Colonic mucosa (tissue), 4 donors: ENCODE measurements at regions not wholly inside any gene's neighbourhood (a gene's known extent, or its start where the extent isn't known, plus 50 kb on each side); places are given as distances from the start of the nearest gene placed in this dataset.

Source experiments
- DNase-seq: peaks from one replicate; pipeline ENCODE4 v3.0.0-alpha.2; 2020
- H3K27ac ChIP-seq: fragments of 200-600 bp; one replicate; pipeline ENCODE4 v1.8.0; 2021
- H3K27me3 ChIP-seq: fragments of 200-600 bp; one replicate; pipeline ENCODE4 v1.8.0; 2021
- H3K36me3 ChIP-seq: fragments of 200-600 bp; one replicate; pipeline ENCODE4 v1.8.0; 2021
- H3K4me1 ChIP-seq: fragments of 200-600 bp; one replicate; pipeline ENCODE4 v1.8.0; 2021; ENCODE audit warnings: mild to moderate bottlenecking
- H3K4me3 ChIP-seq: fragments of 200-600 bp; one replicate; pipeline ENCODE4 v1.8.0; 2021
- H3K9ac ChIP-seq, 2 donors: one replicate each; pipeline ENCODE4 v1.7.0; 2013; ENCODE audit warnings: control low read depth in 2 of 2, low read depth in 2 of 2, low read length in 2 of 2
- H3K9me3 ChIP-seq: fragments of 200-600 bp; one replicate; pipeline ENCODE4 v1.8.0; 2021
- CTCF ChIP-seq: fragments of 200-600 bp; IDR thresholded peaks from one replicate; pipeline ENCODE4 v1.8.0; 2022; ENCODE audit warnings: antibody characterized with exemption, mild to moderate bottlenecking
- intact Hi-C: fragments of 100-400 bp; cut with DNase I; formaldehyde crosslinking; loops from one replicate; pipeline ENCODE4 v1.14.1; 2022
- donor health status: healthy.
- donor health status: DM: no; HTN: no; CAD: no.
- donor health status: DM: no; HTN: no; CAD: no.

DNA sequence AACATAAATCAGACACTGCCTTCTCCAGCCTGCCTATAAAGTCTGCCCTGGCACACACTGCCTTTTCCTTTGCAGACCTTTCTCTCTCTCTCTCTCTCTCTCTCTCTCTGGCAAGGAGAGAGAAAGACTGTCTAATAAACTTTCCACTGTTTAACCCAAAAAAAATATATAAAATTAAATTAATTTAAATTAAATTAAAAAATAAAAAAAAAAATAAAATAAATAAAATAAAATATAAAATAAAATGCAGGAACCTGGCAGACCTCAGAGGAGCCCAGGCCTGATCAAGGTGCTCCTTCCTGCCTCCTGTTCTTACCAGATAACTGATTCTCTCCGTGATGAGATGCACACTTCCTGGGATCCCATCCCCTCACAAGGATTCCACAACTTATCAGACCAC lies 103.9 kb upstream of the VASH1 start:
- intact Hi-C loops = no loop called here

DNA sequence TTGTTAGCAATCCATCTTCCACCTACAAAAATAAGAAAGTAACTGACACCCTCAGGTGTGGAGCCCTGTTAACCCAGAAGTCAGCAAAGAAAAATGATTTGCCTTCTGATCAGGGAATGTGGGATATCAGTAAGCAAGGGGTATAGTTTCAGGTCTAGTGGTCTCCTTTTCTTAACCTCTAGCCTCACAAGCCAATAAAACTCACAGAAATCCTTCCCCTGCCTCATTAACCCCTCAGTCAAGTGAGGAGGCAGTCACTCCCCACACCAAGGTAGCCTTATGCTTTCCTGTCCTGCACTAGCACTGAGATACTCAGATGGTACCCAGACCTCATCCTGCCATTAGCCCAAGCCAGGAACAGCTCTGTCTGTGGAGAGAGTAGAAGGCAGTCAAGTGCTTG lies 103.4 kb upstream of the VASH1 start:
- Histone ChIP-seq H3K9ac (no peak overlapping the region), H3K27me3 (no peaks in the 10 kb centered on the region), H3K36me3 (no peaks in the 10 kb centered on the region), H3K27ac (no peak overlapping the region), H3K4me1 (no peaks in the 10 kb centered on the region), H3K9me3 (no peaks in the 10 kb centered on the region), H3K4me3 (no peak overlapping the region)
- no peak for TF ChIP-seq CTCF
- DNase-seq = no peak
- intact Hi-C loops = no loop called here

More for the DNA sequence above, 103.9 kb upstream of the VASH1 start:
- Histone ChIP-seq H3K27me3 (no peaks in the 10 kb centered on the region), H3K27ac (no peak overlapping the region), H3K4me1 (no peaks in the 10 kb centered on the region), H3K9me3 (no peaks in the 10 kb centered on the region), H3K4me3 (no peak overlapping the region), H3K36me3 (no peaks in the 10 kb centered on the region), H3K9ac (no peak overlapping the region)
- TF ChIP-seq CTCF = no peak
- DNase-seq = no peak

DNA sequence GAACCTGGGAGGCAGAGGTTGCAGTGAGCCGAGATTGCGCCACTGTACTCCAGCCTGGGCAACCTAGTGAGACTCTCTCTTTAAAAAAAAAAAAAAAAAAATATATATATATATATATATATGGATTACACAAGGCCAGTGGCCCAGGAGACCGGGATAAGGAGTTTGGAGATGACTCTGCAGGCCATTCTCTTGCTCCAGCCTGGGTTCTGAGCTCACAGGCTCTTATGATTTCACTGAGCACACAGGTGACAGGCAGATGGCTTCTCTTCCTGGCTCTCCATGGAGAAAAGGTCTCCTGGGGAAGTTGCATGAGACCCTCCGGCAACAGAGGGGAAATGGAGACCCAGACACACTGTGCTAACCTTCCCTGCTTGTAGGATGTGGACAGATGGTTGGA lies 98.7 kb upstream of the VASH1 start:
- H3K27me3 ChIP-seq = no peaks in the 10 kb centered on the region
- no peak for DNase-seq
- intact Hi-C loops = no loop called here
- H3K9me3 ChIP-seq = no peaks in the 10 kb centered on the region
- no peak overlapping the region for H3K9ac ChIP-seq
- no peaks in the 10 kb centered on the region for H3K36me3 ChIP-seq
- no peaks in the 10 kb centered on the region for H3K4me1 ChIP-seq
- TF ChIP-seq CTCF = no peak
- H3K4me3 ChIP-seq = no peak overlapping the region
- H3K27ac ChIP-seq = no peak overlapping the region

GRCh38 chr14:76664790-76665189 lies 96.5 kb upstream of the VASH1 start:
- Histone ChIP-seq H3K9ac (no peak overlapping the region), H3K27ac (no peak overlapping the region), H3K4me1 (no peaks in the 10 kb centered on the region), H3K36me3 (no peaks in the 10 kb centered on the region), H3K4me3 (no peak overlapping the region), H3K9me3 (no peaks in the 10 kb centered on the region), H3K27me3 (no peaks in the 10 kb centered on the region)
- no peak for DNase-seq
- intact Hi-C loops = no loop called here
- TF ChIP-seq CTCF = no peak

DNA sequence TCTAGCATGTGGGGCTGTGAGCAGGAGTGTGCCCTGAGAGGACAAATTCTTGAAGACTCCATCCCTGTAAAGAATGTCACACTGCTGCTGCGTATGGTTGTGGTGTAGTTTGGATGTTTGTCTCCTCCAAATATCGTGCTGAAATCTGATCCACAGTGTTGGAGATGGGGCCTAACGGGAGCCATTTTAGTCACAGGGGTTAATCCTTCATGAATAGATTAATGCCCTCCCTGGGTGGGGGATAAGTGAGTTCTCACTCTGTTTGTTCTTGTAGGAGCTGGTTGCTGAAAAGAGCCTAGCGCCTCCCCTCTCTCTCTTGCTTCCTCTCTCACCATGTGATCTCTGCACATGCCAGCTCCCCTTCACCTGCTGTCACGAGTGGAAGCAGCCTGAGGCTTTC lies 94.5 kb upstream of the VASH1 start:
- intact Hi-C loops = no loop called here
- H3K9ac ChIP-seq = no peak overlapping the region
- DNase-seq = no peak
- no peaks in the 10 kb centered on the region for H3K9me3 ChIP-seq
- H3K4me3 ChIP-seq = no peak overlapping the region
- no peaks in the 10 kb centered on the region for H3K36me3 ChIP-seq
- TF ChIP-seq CTCF = no peak
- H3K27ac ChIP-seq = no peak overlapping the region
- no peaks in the 10 kb centered on the region for H3K4me1 ChIP-seq
- H3K27me3 ChIP-seq = no peaks in the 10 kb centered on the region

DNA sequence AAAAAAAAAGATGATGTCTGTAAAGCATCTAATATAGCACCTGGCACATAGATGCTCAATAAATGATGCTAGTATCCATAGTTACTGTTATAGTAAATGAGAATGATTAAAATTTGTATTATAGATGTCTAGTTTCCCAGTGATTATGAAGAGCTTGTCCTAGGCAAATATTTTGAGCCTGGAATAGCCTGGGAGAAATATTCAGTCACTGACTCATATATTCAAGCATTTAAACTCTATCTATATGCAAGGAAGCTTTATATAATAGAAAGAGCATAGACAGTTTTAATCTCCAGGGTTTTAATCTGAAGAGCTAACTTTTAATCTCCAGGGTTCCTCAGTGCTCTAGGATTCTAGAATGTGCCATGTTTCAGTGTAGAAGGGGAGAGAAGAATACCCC lies 91.5 kb upstream of the VASH1 start:
- no peaks in the 10 kb centered on the region for H3K9me3 ChIP-seq
- H3K9ac ChIP-seq = no peak overlapping the region
- no peak for DNase-seq
- H3K4me3 ChIP-seq = no peak overlapping the region
- no peak overlapping the region for H3K27ac ChIP-seq
- H3K4me1 ChIP-seq = no peaks in the 10 kb centered on the region
- intact Hi-C loops = no loop called here
- H3K27me3 ChIP-seq = no peaks in the 10 kb centered on the region
- TF ChIP-seq CTCF = no peak
- H3K36me3 ChIP-seq = no peaks in the 10 kb centered on the region
